Endodermal cell (in vitro differentiated cells): ENCODE measurements at regions not wholly inside any gene's neighbourhood (a gene's known extent, or its start where the extent isn't known, plus 50 kb on each side); places are given as distances from the start of the nearest gene placed in this dataset.

ENCODE experiments used
- DNase-seq: peaks from one replicate; pipeline ENCODE4 v3.0.0-alpha.2; 2017
- H3K27ac ChIP-seq: 2 replicates; pipeline ENCODE4 v1.5.1; 2013; ENCODE audit warnings: mild to moderate bottlenecking, low read depth, low read length, moderate library complexity
- H3K27me3 ChIP-seq: 2 replicates; pipeline ENCODE4 v1.6.1; 2013; ENCODE audit warnings: mild to moderate bottlenecking, low read length, moderate library complexity; ENCODE audit not compliant: insufficient read depth, control insufficient read depth, poor library complexity, severe bottlenecking
- H3K36me3 ChIP-seq: 2 replicates; pipeline ENCODE4 v1.7.0; 2013; ENCODE audit warnings: mild to moderate bottlenecking, low read length, moderate library complexity; ENCODE audit not compliant: control insufficient read depth, insufficient read depth
- H3K4me1 ChIP-seq: one replicate; pipeline ENCODE4 v1.7.0; 2013; ENCODE audit warnings: low read length; ENCODE audit not compliant: control insufficient read depth, insufficient read depth
- H3K4me3 ChIP-seq: 2 replicates; pipeline ENCODE4 v1.5.1; 2013; ENCODE audit warnings: mild to moderate bottlenecking, low read length, moderate library complexity
- H3K9ac ChIP-seq: 2 replicates; pipeline ENCODE4 v1.6.1; 2013; ENCODE audit warnings: mild to moderate bottlenecking, low read length, moderate library complexity; ENCODE audit not compliant: poor library complexity, severe bottlenecking; ENCODE audit errors: extremely low read depth
- H3K9me3 ChIP-seq: 2 replicates; pipeline ENCODE4 v1.6.1; 2013; ENCODE audit warnings: mild to moderate bottlenecking, low read length, moderate library complexity; ENCODE audit not compliant: control insufficient read depth
- H3K27ac Mint-ChIP-seq: 2 replicates; pipeline ENCODE4 v1.8.0; 2020; ENCODE audit warnings: mixed read lengths
- H3K27me3 Mint-ChIP-seq: 2 replicates; pipeline ENCODE4 v1.8.0; 2021; ENCODE audit warnings: mild to moderate bottlenecking, mixed read lengths; ENCODE audit not compliant: insufficient read depth
- H3K36me3 Mint-ChIP-seq: 2 replicates; pipeline ENCODE4 v1.8.0; 2020; ENCODE audit warnings: low read depth, mixed read lengths
- H3K4me1 Mint-ChIP-seq: 2 replicates; pipeline ENCODE4 v1.8.0; 2020; ENCODE audit warnings: mixed read lengths
- H3K4me3 Mint-ChIP-seq: 2 replicates; pipeline ENCODE4 v1.8.0; 2020; ENCODE audit warnings: mild to moderate bottlenecking, moderate library complexity, mixed read lengths
- H3K9me3 Mint-ChIP-seq: 2 replicates; pipeline ENCODE4 v1.8.0; 2020; ENCODE audit warnings: mild to moderate bottlenecking, mixed read lengths
- WGBS, 2 experiments: methylation state at CpG; one replicate each; pipeline versions ENCODE4 v1.1.5 to v1.1.7; 2013; ENCODE audit warnings: missing lambda C conversion rate in 2 of 2, mixed read lengths in 1 of 2; ENCODE audit not compliant: insufficient coverage in 1 of 2, insufficient read length in 1 of 2; 5-methylcytosine and 5-hydroxymethylcytosine counted together
- TF ChIP-seq, protein P1 (sequence below): fragments of 200-600 bp; sonication (generic); conservative IDR thresholded peaks from 2 replicates; pipeline ENCODE4 v1.5.0; 2021; ENCODE audit warnings: antibody characterized with exemption, mild to moderate bottlenecking

DNA sequence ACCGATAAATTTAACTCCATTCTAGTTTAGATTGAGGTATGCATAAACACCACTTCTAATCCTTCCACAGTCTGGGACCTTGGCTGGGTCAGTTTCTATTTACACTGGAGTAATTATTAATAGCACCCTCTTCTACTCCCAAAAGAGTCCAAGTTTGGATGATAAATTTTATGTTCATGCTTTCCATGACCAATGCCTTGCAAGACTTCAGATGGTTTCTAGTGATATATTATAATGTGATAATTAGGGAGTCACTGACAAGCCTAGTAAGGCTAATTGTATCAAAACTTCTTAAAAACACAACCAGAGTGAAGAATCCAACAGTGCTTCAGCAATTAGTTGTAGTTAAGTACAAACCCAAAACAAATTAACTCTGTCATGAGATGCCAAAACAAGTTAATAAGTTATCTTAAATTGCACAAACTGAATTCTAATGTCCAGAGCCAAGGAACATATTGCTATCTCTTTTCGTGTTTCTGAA, 489.6 kb downstream of the TTLL7 start:
- 65 to 100% methylated on average over 1 to 2 of the region's 2 CpGs for WGBS, 2 experiments
- Mint-ChIP-seq H3K27me3 (no peaks in the 10 kb centered on the region), H3K4me3 (no peak overlapping the region), H3K36me3 (no peaks in the 10 kb centered on the region), H3K4me1 (peaks cover 15% of the 10 kb centered on the region), H3K9me3 (no peaks in the 10 kb centered on the region), H3K27ac (no peak overlapping the region)
- no peak overlapping the region for H3K4me3 ChIP-seq
- H3K27ac ChIP-seq, result no peak overlapping the region
- no peaks in the 10 kb centered on the region for H3K9me3 ChIP-seq
- no peak for DNase-seq
- H3K36me3 ChIP-seq, result no peaks in the 10 kb centered on the region
- no peaks in the 10 kb centered on the region for H3K4me1 ChIP-seq
- no peak overlapping the region for H3K9ac ChIP-seq
- H3K27me3 ChIP-seq, result no peaks in the 10 kb centered on the region
- TF ChIP-seq, protein P1, sequence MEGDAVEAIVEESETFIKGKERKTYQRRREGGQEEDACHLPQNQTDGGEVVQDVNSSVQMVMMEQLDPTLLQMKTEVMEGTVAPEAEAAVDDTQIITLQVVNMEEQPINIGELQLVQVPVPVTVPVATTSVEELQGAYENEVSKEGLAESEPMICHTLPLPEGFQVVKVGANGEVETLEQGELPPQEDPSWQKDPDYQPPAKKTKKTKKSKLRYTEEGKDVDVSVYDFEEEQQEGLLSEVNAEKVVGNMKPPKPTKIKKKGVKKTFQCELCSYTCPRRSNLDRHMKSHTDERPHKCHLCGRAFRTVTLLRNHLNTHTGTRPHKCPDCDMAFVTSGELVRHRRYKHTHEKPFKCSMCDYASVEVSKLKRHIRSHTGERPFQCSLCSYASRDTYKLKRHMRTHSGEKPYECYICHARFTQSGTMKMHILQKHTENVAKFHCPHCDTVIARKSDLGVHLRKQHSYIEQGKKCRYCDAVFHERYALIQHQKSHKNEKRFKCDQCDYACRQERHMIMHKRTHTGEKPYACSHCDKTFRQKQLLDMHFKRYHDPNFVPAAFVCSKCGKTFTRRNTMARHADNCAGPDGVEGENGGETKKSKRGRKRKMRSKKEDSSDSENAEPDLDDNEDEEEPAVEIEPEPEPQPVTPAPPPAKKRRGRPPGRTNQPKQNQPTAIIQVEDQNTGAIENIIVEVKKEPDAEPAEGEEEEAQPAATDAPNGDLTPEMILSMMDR, result no peak

DNA sequence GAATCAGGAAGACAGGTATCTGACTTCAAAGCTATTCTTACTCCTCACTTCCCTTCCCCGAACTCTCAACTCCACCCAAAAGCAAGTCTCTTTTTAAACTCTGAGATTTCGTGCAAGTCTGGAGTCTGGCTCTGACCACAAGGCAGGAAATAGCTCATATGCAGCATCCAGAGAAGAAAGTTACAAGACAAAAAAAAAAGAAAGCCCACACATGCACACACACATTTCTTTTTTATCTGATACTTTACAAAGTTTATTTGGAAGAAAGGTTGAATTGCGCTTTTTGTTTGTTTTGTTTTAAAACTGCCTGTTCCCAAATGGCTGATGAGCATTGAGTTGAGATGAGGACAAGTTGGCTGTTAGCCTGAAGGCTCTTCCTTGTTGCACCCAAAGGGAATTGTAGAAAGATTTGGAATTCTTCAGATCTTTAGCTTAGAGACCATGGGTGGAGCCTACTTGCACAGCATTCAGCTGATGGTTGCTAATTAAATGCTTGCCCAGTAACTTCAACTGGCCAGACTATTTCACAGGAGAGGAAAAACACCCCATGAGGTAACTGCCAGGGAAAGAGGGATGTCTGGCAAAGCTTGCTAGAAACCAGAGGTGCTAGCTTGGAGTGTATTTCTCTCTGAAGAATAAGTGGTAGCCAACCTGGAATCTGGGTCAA, 490.3 kb downstream of the TTLL7 start:
- H3K36me3 ChIP-seq, result no peaks in the 10 kb centered on the region
- H3K4me1 ChIP-seq, result no peaks in the 10 kb centered on the region
- no peaks in the 10 kb centered on the region for H3K9me3 ChIP-seq
- TF ChIP-seq, protein P1, result no peak
- Mint-ChIP-seq H3K36me3 (no peaks in the 10 kb centered on the region), H3K9me3 (no peaks in the 10 kb centered on the region), H3K4me1 (peaks cover 15% of the 10 kb centered on the region), H3K27ac (no peak overlapping the region), H3K27me3 (peaks cover 3% of the 10 kb centered on the region), H3K4me3 (no peak overlapping the region)
- H3K4me3 ChIP-seq, result no peak overlapping the region
- 88% methylated on average over 3 of the region's 3 CpGs; no CpG with 5 or more reads in 1 of the 2 experiments for WGBS, 2 experiments
- DNase-seq, result no peak
- no peak overlapping the region for H3K9ac ChIP-seq
- H3K27ac ChIP-seq, result no peak overlapping the region
- no peaks in the 10 kb centered on the region for H3K27me3 ChIP-seq

DNA sequence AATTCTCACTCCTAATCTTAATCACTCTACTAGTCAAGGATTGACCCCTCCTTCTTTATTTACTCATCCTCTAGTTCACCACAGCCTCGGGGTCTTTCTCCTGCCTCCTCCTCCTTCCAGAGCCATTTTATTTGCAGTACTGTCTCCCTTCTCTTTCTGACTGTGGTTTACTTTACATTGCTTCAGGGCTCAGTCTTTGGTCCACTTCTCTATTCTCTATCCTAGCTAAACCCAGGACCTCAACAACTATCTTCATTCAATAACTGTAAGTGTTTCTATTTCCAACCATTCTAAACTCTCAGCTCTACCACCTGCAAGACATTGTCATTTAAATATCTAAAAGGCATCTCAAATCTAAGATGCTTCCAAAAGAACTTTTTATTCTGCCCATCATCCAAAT, 493.8 kb downstream of the TTLL7 start:
- DNase-seq, result no peak
- no peak overlapping the region for H3K27ac Mint-ChIP-seq

More for the DNA sequence above, 493.8 kb downstream of the TTLL7 start:
- Histone ChIP-seq H3K9ac (no peak overlapping the region), H3K9me3 (no peaks in the 10 kb centered on the region), H3K36me3 (no peaks in the 10 kb centered on the region), H3K4me3 (no peak overlapping the region), H3K27me3 (no peaks in the 10 kb centered on the region), H3K27ac (no peak overlapping the region), H3K4me1 (no peaks in the 10 kb centered on the region)
- WGBS, 2 experiments, result 71 to 80% methylated on average over 1 of the region's 1 CpG
- Mint-ChIP-seq H3K4me3 (no peak overlapping the region), H3K4me1 (peaks cover 12% of the 10 kb centered on the region), H3K27me3 (peaks cover 5% of the 10 kb centered on the region), H3K9me3 (no peaks in the 10 kb centered on the region), H3K36me3 (no peaks in the 10 kb centered on the region)
- TF ChIP-seq, protein P1, result no peak
